ENCODE measurements at regions not wholly inside any gene's neighbourhood (a gene's known extent, or its start where the extent isn't known, plus 50 kb on each side); places are given as distances from the start of the nearest gene placed in this dataset.

DNA sequence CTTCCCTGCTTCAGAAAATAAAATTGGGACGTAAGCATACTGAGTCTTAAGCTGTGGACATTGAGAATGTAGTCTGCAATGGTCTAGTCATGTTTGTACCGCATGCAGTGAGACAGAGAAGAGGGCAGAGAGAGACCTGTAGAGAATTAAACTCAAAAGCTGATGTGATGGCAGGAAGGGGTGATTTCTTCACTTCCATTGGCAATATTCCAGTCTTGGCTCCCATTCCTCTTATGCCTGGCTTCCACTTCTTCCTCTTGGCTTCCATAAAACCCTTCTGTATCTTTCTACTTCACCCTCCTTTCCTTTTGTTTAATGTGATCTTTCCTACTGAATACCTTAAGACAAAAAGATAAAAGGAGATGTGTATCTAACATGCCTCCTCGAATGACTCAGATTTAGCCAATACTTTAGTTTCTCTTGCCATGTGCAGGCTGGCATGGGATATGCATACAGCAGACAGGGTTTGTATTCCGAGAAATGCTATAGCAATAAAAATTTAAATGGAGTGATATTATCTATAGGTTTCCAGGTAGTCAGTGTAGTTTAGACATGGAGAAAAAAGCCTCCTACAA, 423.1 kb upstream of the DYNLRB2 start:
- Mint-ChIP-seq H3K27ac (ENCODE audit: unreplicated experiment) (no peak overlapping the region), H3K9me3 (ENCODE audit: unreplicated experiment) (no peaks in the 10 kb centered on the region), H3K4me1 (ENCODE audit: unreplicated experiment) (no peaks in the 10 kb centered on the region), H3K27me3 (ENCODE audit: unreplicated experiment) (peaks cover 3% of the 10 kb centered on the region), H3K4me3 (ENCODE audit: unreplicated experiment) (no peak overlapping the region), H3K36me3 (ENCODE audit: low read depth, unreplicated experiment) (no peaks in the 10 kb centered on the region)
- TF ChIP-seq, protein P1, sequence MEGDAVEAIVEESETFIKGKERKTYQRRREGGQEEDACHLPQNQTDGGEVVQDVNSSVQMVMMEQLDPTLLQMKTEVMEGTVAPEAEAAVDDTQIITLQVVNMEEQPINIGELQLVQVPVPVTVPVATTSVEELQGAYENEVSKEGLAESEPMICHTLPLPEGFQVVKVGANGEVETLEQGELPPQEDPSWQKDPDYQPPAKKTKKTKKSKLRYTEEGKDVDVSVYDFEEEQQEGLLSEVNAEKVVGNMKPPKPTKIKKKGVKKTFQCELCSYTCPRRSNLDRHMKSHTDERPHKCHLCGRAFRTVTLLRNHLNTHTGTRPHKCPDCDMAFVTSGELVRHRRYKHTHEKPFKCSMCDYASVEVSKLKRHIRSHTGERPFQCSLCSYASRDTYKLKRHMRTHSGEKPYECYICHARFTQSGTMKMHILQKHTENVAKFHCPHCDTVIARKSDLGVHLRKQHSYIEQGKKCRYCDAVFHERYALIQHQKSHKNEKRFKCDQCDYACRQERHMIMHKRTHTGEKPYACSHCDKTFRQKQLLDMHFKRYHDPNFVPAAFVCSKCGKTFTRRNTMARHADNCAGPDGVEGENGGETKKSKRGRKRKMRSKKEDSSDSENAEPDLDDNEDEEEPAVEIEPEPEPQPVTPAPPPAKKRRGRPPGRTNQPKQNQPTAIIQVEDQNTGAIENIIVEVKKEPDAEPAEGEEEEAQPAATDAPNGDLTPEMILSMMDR (IDR thresholded peaks at IDR 0.05; ENCODE audit: unreplicated experiment), result no peak
- no peak for DNase-seq (ENCODE audit: low spot score)

GRCh38 chr16:80116711-80117110, 424.1 kb upstream of the DYNLRB2 start:
- no peaks in the 10 kb centered on the region for H3K36me3 Mint-ChIP-seq (ENCODE audit: low read depth, unreplicated experiment)
- no peaks in the 10 kb centered on the region for H3K4me1 Mint-ChIP-seq (ENCODE audit: unreplicated experiment)
- no peak for DNase-seq (ENCODE audit: low spot score)
- H3K27ac Mint-ChIP-seq (ENCODE audit: unreplicated experiment), result no peak overlapping the region
- H3K9me3 Mint-ChIP-seq (ENCODE audit: unreplicated experiment), result no peaks in the 10 kb centered on the region
- peaks cover 3% of the 10 kb centered on the region for H3K27me3 Mint-ChIP-seq (ENCODE audit: unreplicated experiment)
- H3K4me3 Mint-ChIP-seq (ENCODE audit: unreplicated experiment), result no peak overlapping the region
- TF ChIP-seq, protein P1 (IDR thresholded peaks at IDR 0.05; ENCODE audit: unreplicated experiment), result no peak

GRCh38 chr16:80114699-80115098, 426.1 kb upstream of the DYNLRB2 start:
- no peak overlapping the region for H3K4me3 Mint-ChIP-seq (ENCODE audit: unreplicated experiment)
- no peak for DNase-seq (ENCODE audit: low spot score)
- H3K27ac Mint-ChIP-seq (ENCODE audit: unreplicated experiment), result no peak overlapping the region
- TF ChIP-seq, protein P1 (IDR thresholded peaks at IDR 0.05; ENCODE audit: unreplicated experiment), result no peak
- H3K36me3 Mint-ChIP-seq (ENCODE audit: low read depth, unreplicated experiment), result no peaks in the 10 kb centered on the region
- peaks cover 3% of the 10 kb centered on the region for H3K27me3 Mint-ChIP-seq (ENCODE audit: unreplicated experiment)
- no peaks in the 10 kb centered on the region for H3K4me1 Mint-ChIP-seq (ENCODE audit: unreplicated experiment)
- no peaks in the 10 kb centered on the region for H3K9me3 Mint-ChIP-seq (ENCODE audit: unreplicated experiment)

DNA sequence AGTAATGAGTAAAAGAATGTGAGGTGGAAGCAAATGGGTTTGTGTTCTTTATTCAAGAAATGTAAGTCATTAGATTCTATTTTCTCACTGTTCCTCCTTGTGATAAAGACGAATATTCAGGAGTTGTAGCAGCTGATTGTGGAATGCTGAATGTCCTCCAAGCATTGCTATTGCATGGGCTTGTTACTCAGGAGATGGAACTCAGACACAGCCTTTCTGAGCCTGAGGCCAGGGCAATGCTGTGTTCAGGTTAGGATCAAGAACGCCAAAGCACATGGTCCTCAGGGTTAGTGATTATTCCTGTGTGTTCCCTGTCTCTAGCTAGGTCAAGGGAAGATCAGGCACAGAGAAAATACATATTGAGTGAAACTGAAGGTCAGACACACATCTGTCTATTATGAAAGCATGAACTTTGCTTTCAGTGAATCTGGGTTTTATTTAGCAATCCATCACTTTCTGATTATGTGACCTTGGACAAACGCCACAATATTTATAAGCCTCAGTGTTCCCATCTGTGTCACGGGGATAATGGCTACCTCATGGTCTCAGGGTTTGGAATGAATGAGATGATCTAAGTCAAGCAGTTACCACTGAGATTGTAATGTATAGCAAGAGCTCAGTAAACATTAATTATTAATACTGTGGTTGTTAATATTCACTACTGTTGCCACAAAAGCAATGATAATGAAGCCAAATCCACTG, 426.8 kb upstream of the DYNLRB2 start:
- no peak for DNase-seq (ENCODE audit: low spot score)
- Mint-ChIP-seq H3K4me3 (ENCODE audit: unreplicated experiment) (no peak overlapping the region), H3K4me1 (ENCODE audit: unreplicated experiment) (no peaks in the 10 kb centered on the region), H3K27ac (ENCODE audit: unreplicated experiment) (no peak overlapping the region), H3K27me3 (ENCODE audit: unreplicated experiment) (peaks cover 1% of the 10 kb centered on the region), H3K9me3 (ENCODE audit: unreplicated experiment) (no peaks in the 10 kb centered on the region), H3K36me3 (ENCODE audit: low read depth, unreplicated experiment) (no peaks in the 10 kb centered on the region)
- TF ChIP-seq, protein P1 (IDR thresholded peaks at IDR 0.05; ENCODE audit: unreplicated experiment), result no peak

GRCh38 chr16:80109581-80109980, 431.2 kb upstream of the DYNLRB2 start:
- H3K9me3 Mint-ChIP-seq (ENCODE audit: unreplicated experiment), result no peaks in the 10 kb centered on the region
- H3K4me1 Mint-ChIP-seq (ENCODE audit: unreplicated experiment), result no peaks in the 10 kb centered on the region
- no peak overlapping the region for H3K4me3 Mint-ChIP-seq (ENCODE audit: unreplicated experiment)
- DNase-seq (ENCODE audit: low spot score), result no peak
- TF ChIP-seq, protein P1 (IDR thresholded peaks at IDR 0.05; ENCODE audit: unreplicated experiment), result no peak
- H3K27ac Mint-ChIP-seq (ENCODE audit: unreplicated experiment), result no peak overlapping the region
- H3K27me3 Mint-ChIP-seq (ENCODE audit: unreplicated experiment), result no peaks in the 10 kb centered on the region
- H3K36me3 Mint-ChIP-seq (ENCODE audit: low read depth, unreplicated experiment), result no peaks in the 10 kb centered on the region

Measured in endothelial cell (in vitro differentiated cells).